Liver (tissue), 8 donors: ENCODE measurements at regions not wholly inside any gene's neighbourhood (a gene's known extent, or its start where the extent isn't known, plus 50 kb on each side); places are given as distances from the start of the nearest gene placed in this dataset.

Source experiments
- DNase-seq: peaks from one replicate; pipeline ENCODE4 v3.0.0-alpha.2; 2017; ENCODE audit warnings: low spot score
- H3K27ac ChIP-seq, 2 donors: one replicate each; pipeline ENCODE4 v1.7.0; 2013; ENCODE audit warnings: inconsistent platforms in 2 of 2, low read length in 2 of 2, control low read depth in 1 of 2, low read depth in 1 of 2, mild to moderate bottlenecking in 1 of 2
- H3K27me3 ChIP-seq, 4 donors: one replicate each; pipeline versions ENCODE4 v1.6.1 to v1.7.0; 2013; ENCODE audit warnings: low read length in 3 of 4, inconsistent platforms in 1 of 4, mild to moderate bottlenecking in 1 of 4, moderate library complexity in 1 of 4; ENCODE audit not compliant: control insufficient read depth in 4 of 4, insufficient read depth in 4 of 4
- H3K36me3 ChIP-seq, 4 donors: one replicate each; pipeline versions ENCODE4 v1.6.1 to v1.7.0; 2013; ENCODE audit warnings: low read length in 3 of 4, mild to moderate bottlenecking in 3 of 4, low read depth in 1 of 4, moderate library complexity in 1 of 4; ENCODE audit not compliant: control insufficient read depth in 4 of 4, insufficient read depth in 3 of 4
- H3K4me1 ChIP-seq, 4 donors: one replicate each; pipeline versions ENCODE4 v1.6.1 to v1.7.0; 2013; ENCODE audit warnings: low read length in 3 of 4, mild to moderate bottlenecking in 3 of 4, moderate library complexity in 1 of 4; ENCODE audit not compliant: control insufficient read depth in 4 of 4, insufficient read depth in 4 of 4
- H3K4me3 ChIP-seq, 3 donors: one replicate each; pipeline versions ENCODE4 v1.6.1 to v1.7.0; 2013; ENCODE audit warnings: low read length in 3 of 3, control low read depth in 1 of 3, low read depth in 1 of 3, mild to moderate bottlenecking in 1 of 3
- H3K9ac ChIP-seq, 2 donors: one replicate each; pipeline ENCODE4 v1.7.0; 2013; ENCODE audit warnings: low read length in 2 of 2, mild to moderate bottlenecking in 2 of 2, moderate library complexity in 2 of 2, control low read depth in 1 of 2, low read depth in 1 of 2
- H3K9me3 ChIP-seq, 4 donors: one replicate each; pipeline versions ENCODE4 v1.6.1 to v1.7.0; 2013; ENCODE audit warnings: low read length in 3 of 4; ENCODE audit not compliant: control insufficient read depth in 4 of 4
- EGR1 ChIP-seq, 2 donors: IDR thresholded peaks; 2 replicates each; pipeline ENCODE4 v1.6.1; 2016 to 2018; ENCODE audit warnings: antibody characterized with exemption in 2 of 2, low read depth in 2 of 2
- FOXA1 ChIP-seq: IDR thresholded peaks from 2 replicates; pipeline ENCODE4 v1.6.1; 2016; ENCODE audit warnings: antibody characterized with exemption
- FOXA2 ChIP-seq: IDR thresholded peaks from 2 replicates; pipeline ENCODE4 v1.6.1; 2016; ENCODE audit warnings: antibody characterized with exemption
- GABPA ChIP-seq, 2 donors: IDR thresholded peaks in 1 of 2; conservative IDR thresholded peaks in 1 of 2; 2 replicates each; pipeline ENCODE4 v1.6.1; 2016; ENCODE audit warnings: antibody characterized with exemption in 2 of 2, mild to moderate bottlenecking in 1 of 2, moderate library complexity in 1 of 2
- HNF4A ChIP-seq, 2 donors: conservative IDR thresholded peaks; 2 replicates each; pipeline ENCODE4 v1.6.1; 2016; ENCODE audit warnings: antibody characterized with exemption in 2 of 2, mild to moderate bottlenecking in 2 of 2
- HNF4G ChIP-seq: IDR thresholded peaks from 2 replicates; pipeline ENCODE4 v1.6.1; 2016; ENCODE audit warnings: antibody characterized with exemption
- JUND ChIP-seq, 2 donors: IDR thresholded peaks; 2 replicates each; pipeline ENCODE4 v1.6.1; 2016; ENCODE audit warnings: antibody characterized with exemption in 2 of 2
- NR2F2 ChIP-seq: IDR thresholded peaks from 2 replicates; pipeline ENCODE4 v1.6.1; 2016; ENCODE audit warnings: antibody characterized with exemption
- RAD21 ChIP-seq, 2 donors: IDR thresholded peaks; 2 replicates each; pipeline ENCODE4 v1.6.1; 2016; ENCODE audit warnings: antibody characterized with exemption in 2 of 2, mild to moderate bottlenecking in 2 of 2
- RXRA ChIP-seq, 2 donors: IDR thresholded peaks; 2 replicates each; pipeline ENCODE4 v1.6.1; 2017 to 2018; ENCODE audit warnings: antibody characterized with exemption in 2 of 2, mild to moderate bottlenecking in 1 of 2
- SP1 ChIP-seq: IDR thresholded peaks from 2 replicates; pipeline ENCODE4 v1.6.1; 2018; ENCODE audit warnings: antibody characterized with exemption, mild to moderate bottlenecking
- TAF1 ChIP-seq: conservative IDR thresholded peaks from 2 replicates; pipeline ENCODE4 v1.6.1; 2016; ENCODE audit warnings: antibody characterized with exemption, mild to moderate bottlenecking
- YY1 ChIP-seq: IDR thresholded peaks from 2 replicates; pipeline ENCODE4 v1.6.1; 2016; ENCODE audit warnings: antibody characterized with exemption, mild to moderate bottlenecking
- ZBTB33 ChIP-seq: IDR thresholded peaks from 2 replicates; pipeline ENCODE4 v1.6.1; 2016; ENCODE audit warnings: antibody characterized with exemption
- WGBS: extraction: QIAGEN DNeasy Blood & Tissue Kit; methylation state at CpG from one replicate; pipeline ENCODE4 v1.1.7; 2013; 5-methylcytosine and 5-hydroxymethylcytosine counted together
- TF ChIP-seq, protein P1 (sequence below): IDR thresholded peaks from 2 replicates; pipeline ENCODE4 v1.6.1; 2016; ENCODE audit warnings: antibody characterized with exemption
- TF ChIP-seq, protein P2 (sequence below): IDR thresholded peaks from 2 replicates; pipeline ENCODE4 v1.6.1; 2016; ENCODE audit warnings: antibody characterized with exemption
- TF ChIP-seq, protein P3 (sequence below): IDR thresholded peaks from 2 replicates; pipeline ENCODE4 v1.6.1; 2016; ENCODE audit warnings: antibody characterized with exemption, mild to moderate bottlenecking
- TF ChIP-seq, protein P4 (sequence below): fragments of 150-350 bp; IDR thresholded peaks from 2 replicates; pipeline ENCODE4 v1.5.1; 2017; ENCODE audit warnings: improper control_type of control experiment, low read depth, low read length; ENCODE audit not compliant: missing input control
- donor health status: healthy.
- donor health status: healthy.
- donor health status: healthy.
- donor health status: healthy.
- donor health status: healthy.

GRCh38 chr7:106417273-106417902 is 132.6 kb upstream of the NAMPT start:
- peak overlapping the region; percentile 85 to 93 for H3K27ac ChIP-seq
- no peak for DNase-seq
- H3K36me3 ChIP-seq = no peaks in the 10 kb centered on the region
- peaks cover 4 to 27% (median 5%) of the 10 kb centered on the region in 4 donors for H3K4me1 ChIP-seq
- TF ChIP-seq EGR1 (IDR thresholded peaks at IDR 0.05; ENCODE audit: low read depth in 2 of 2) = no peak
- TF ChIP-seq, protein P1, sequence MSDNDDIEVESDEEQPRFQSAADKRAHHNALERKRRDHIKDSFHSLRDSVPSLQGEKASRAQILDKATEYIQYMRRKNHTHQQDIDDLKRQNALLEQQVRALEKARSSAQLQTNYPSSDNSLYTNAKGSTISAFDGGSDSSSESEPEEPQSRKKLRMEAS = peak; percentile 32
- no peak for TF ChIP-seq HNF4G
- TF ChIP-seq, protein P2, sequence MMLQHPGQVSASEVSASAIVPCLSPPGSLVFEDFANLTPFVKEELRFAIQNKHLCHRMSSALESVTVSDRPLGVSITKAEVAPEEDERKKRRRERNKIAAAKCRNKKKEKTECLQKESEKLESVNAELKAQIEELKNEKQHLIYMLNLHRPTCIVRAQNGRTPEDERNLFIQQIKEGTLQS = no peak
- TF ChIP-seq, protein P3, sequence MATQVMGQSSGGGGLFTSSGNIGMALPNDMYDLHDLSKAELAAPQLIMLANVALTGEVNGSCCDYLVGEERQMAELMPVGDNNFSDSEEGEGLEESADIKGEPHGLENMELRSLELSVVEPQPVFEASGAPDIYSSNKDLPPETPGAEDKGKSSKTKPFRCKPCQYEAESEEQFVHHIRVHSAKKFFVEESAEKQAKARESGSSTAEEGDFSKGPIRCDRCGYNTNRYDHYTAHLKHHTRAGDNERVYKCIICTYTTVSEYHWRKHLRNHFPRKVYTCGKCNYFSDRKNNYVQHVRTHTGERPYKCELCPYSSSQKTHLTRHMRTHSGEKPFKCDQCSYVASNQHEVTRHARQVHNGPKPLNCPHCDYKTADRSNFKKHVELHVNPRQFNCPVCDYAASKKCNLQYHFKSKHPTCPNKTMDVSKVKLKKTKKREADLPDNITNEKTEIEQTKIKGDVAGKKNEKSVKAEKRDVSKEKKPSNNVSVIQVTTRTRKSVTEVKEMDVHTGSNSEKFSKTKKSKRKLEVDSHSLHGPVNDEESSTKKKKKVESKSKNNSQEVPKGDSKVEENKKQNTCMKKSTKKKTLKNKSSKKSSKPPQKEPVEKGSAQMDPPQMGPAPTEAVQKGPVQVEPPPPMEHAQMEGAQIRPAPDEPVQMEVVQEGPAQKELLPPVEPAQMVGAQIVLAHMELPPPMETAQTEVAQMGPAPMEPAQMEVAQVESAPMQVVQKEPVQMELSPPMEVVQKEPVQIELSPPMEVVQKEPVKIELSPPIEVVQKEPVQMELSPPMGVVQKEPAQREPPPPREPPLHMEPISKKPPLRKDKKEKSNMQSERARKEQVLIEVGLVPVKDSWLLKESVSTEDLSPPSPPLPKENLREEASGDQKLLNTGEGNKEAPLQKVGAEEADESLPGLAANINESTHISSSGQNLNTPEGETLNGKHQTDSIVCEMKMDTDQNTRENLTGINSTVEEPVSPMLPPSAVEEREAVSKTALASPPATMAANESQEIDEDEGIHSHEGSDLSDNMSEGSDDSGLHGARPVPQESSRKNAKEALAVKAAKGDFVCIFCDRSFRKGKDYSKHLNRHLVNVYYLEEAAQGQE = no peak
- peak in 1 of 2 donors; percentile 44 for TF ChIP-seq RAD21 (IDR thresholded peaks at IDR 0.05)
- TF ChIP-seq JUND (IDR thresholded peaks at IDR 0.05) = peak; percentile 12 to 57
- TF ChIP-seq, protein P4, sequence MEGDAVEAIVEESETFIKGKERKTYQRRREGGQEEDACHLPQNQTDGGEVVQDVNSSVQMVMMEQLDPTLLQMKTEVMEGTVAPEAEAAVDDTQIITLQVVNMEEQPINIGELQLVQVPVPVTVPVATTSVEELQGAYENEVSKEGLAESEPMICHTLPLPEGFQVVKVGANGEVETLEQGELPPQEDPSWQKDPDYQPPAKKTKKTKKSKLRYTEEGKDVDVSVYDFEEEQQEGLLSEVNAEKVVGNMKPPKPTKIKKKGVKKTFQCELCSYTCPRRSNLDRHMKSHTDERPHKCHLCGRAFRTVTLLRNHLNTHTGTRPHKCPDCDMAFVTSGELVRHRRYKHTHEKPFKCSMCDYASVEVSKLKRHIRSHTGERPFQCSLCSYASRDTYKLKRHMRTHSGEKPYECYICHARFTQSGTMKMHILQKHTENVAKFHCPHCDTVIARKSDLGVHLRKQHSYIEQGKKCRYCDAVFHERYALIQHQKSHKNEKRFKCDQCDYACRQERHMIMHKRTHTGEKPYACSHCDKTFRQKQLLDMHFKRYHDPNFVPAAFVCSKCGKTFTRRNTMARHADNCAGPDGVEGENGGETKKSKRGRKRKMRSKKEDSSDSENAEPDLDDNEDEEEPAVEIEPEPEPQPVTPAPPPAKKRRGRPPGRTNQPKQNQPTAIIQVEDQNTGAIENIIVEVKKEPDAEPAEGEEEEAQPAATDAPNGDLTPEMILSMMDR = no peak
- peak; percentile 38 for TF ChIP-seq TAF1
- no peak for TF ChIP-seq YY1
- no peak for TF ChIP-seq NR2F2
- peak; percentile 12 to 28 for TF ChIP-seq HNF4A (conservative IDR thresholded peaks at IDR 0.05)
- TF ChIP-seq FOXA2 = no peak
- no peak for TF ChIP-seq GABPA (IDR thresholded peaks at IDR 0.05 in 1 of 2, conservative IDR thresholded peaks at IDR 0.05 in 1 of 2)
- peak; percentile 65 to 80 for TF ChIP-seq RXRA (IDR thresholded peaks at IDR 0.05)
- TF ChIP-seq FOXA1 = no peak
- no peak for TF ChIP-seq ZBTB33
- TF ChIP-seq SP1 = peak; percentile 55
- peak overlapping the region; percentile 24 to 59 (median 31) for H3K4me3 ChIP-seq
- H3K9ac ChIP-seq = peak overlapping the region in 1 of 2 donors; percentile 61
- 32% methylated on average over 6 of the region's 6 CpGs for WGBS
- H3K27me3 ChIP-seq = no peaks in the 10 kb centered on the region
- H3K9me3 ChIP-seq = no peaks in the 10 kb centered on the region
